Heart right ventricle (tissue), 16 donors: ENCODE measurements at regions not wholly inside any gene's neighbourhood (a gene's known extent, or its start where the extent isn't known, plus 50 kb on each side); places are given as distances from the start of the nearest gene placed in this dataset.

Experiments used
- ATAC-seq, 8 donors: fragments of 200-7000 bp; cut with Tn5 transposase; one replicate each; pipeline ENCODE4 v1.9.1; 2020; ENCODE audit warnings: mild to moderate bottlenecking in 8 of 8, moderate library complexity in 8 of 8, moderate number of reproducible peaks in 1 of 8
- DNase-seq, 2 donors: peaks; one replicate each; pipeline ENCODE4 v3.0.0-alpha.2; 2020
- H3K27ac ChIP-seq, 10 donors: fragments of 200-600 bp; sonication (generic) in 2 of 10; one replicate each; pipeline versions ENCODE4 v1.5.0 to v1.8.0; 2020 to 2022; ENCODE audit warnings: mild to moderate bottlenecking in 3 of 10
- H3K27me3 ChIP-seq, 7 donors: fragments of 200-600 bp; one replicate each; pipeline ENCODE4 v1.8.0; 2021 to 2022; ENCODE audit warnings: mild to moderate bottlenecking in 2 of 7
- H3K36me3 ChIP-seq, 9 donors: fragments of 200-600 bp; sonication (generic) in 1 of 9; one replicate each; pipeline versions ENCODE4 v1.5.0 to v1.8.0; 2020 to 2022; ENCODE audit warnings: mild to moderate bottlenecking in 2 of 9
- H3K4me1 ChIP-seq, 9 donors: fragments of 200-600 bp; sonication (generic) in 1 of 9; one replicate each; pipeline versions ENCODE4 v1.5.0 to v1.8.0; 2020 to 2022; ENCODE audit warnings: mild to moderate bottlenecking in 4 of 9
- H3K4me3 ChIP-seq, 10 donors: fragments of 200-600 bp; sonication (generic) in 2 of 10; one replicate each; pipeline versions ENCODE4 v1.5.0 to v1.8.0; 2020 to 2022; ENCODE audit warnings: mild to moderate bottlenecking in 7 of 10, moderate library complexity in 2 of 10
- H3K9me3 ChIP-seq, 11 donors: fragments of 200-600 bp in 10 of 11; sonication (generic) in 2 of 11; one replicate each; pipeline versions ENCODE4 v1.5.0 to v1.8.0; 2013 to 2022; ENCODE audit warnings: mild to moderate bottlenecking in 2 of 11, control low read depth in 1 of 11, moderate library complexity in 1 of 11
- CTCF ChIP-seq, 9 donors: fragments of 200-600 bp; sonication (generic) in 2 of 9; IDR thresholded peaks; one replicate each; pipeline versions ENCODE4 v1.5.0 to v1.8.0; 2021 to 2022; ENCODE audit warnings: antibody characterized with exemption in 9 of 9, mild to moderate bottlenecking in 5 of 9, moderate library complexity in 1 of 9
- WGBS, 2 donors: extraction: QIAGEN DNeasy Blood & Tissue Kit; methylation state at CpG; one replicate each; pipeline ENCODE4 v1.1.7; 2013; ENCODE audit warnings: inconsistent platforms in 1 of 2; 5-methylcytosine and 5-hydroxymethylcytosine counted together
- intact Hi-C, 10 donors: fragments of 100-400 bp; cut with DNase I; formaldehyde crosslinking; loops; one replicate each; pipeline versions ENCODE4 v1.11.1 to v1.14.2; 2022
- donor health status: Arrhythmogenic right ventricular cardiomyopathy.
- donor health status: ischemic (EF 13 %, LVEDD 7.1; RV severe dilation, severe dysfunction).
- donor health status: healthy with polysubstance abuse.
- donor health status: DM: no; HTN: yes; CAD: no.
- donor health status: DM: no; HTN: no; CAD: no.
- donor health status: ischemic (EF 25% LVEDD 6.9; RV normal size, moderate dysfunction).
- donor health status: ischemic (EF 25% LVEDD 5.7; RV mildly dilated, moderate dysfunction).
- donor health status: healthy.
- donor health status: DM: yes; HTN: yes; CAD: no.
- donor health status: Ischemic cardiomyopathy.
- donor health status: ischemic (EF 35%, LVEDD 5.7; RV mildly dilated, moderate dysfunction).
- donor health status: nonischemic (EF 11% LVEDD 7.7; RV severe dilation, severe dysfunction).
- donor health status: DM: yes; HTN: yes; CAD: no.
- donor health status: PGD.
- donor health status: ischemic (EF 29% LVEDD 5.4; RV normal size, mild dysfunction).
- donor health status: nonischemic (EF 23%, LVEDD 6.1; RV moderate dilation, normal function).

DNA sequence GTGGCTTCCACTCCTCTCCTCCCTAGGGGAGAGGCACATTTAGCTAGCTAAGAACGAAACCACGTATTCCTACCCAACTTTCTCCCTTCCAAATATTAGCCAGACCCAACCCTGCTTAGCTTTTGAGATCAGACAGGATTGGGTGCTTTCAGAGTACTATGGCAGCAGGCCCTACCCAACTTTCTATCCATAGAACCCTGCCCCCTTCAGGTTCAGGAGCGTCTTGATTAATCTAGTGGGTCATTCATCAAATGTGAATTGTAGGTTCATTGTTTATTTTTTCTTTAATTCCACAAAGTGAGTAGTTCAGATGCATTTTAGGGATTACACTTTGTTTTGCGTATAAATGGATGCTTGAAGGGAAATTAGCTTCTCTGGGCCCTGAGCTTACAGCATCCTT is 188.3 kb downstream of the MIB1 start:
- ATAC-seq (no peak), DNase-seq (no peak)
- intact Hi-C loops, result no loop called here
- no peaks in the 10 kb centered on the region for H3K4me1 ChIP-seq
- H3K4me3 ChIP-seq, result no peak overlapping the region
- 62 to 65% methylated on average over 4 of the region's 4 CpGs for WGBS, 2 donors
- no peak for TF ChIP-seq CTCF (IDR thresholded peaks at IDR 0.05)
- H3K36me3 ChIP-seq, result no peaks in the 10 kb centered on the region
- no peaks in the 10 kb centered on the region for H3K27me3 ChIP-seq
- H3K9me3 ChIP-seq, result no peaks in the 10 kb centered on the region
- no peak overlapping the region for H3K27ac ChIP-seq

DNA sequence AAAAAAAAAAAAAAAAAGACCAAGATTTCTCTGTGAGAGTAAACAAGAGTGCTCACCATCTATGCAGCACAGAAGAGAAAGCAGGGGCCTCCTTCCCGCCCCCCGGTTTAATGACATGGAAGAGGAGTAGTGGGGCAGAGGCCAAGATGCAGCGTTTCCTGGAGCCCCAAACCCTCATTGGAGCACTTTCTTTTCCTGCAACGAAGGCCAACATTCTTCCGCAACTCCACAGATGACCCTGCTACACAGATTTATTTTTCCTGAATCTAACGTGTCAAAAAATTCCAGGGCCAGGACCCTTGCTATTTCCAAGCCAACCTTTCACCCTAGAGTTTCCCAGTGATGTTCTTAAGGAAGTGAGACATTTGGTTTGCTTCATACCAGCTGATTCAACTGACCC is 189.6 kb downstream of the MIB1 start:
- no peak for TF ChIP-seq CTCF (IDR thresholded peaks at IDR 0.05)
- intact Hi-C loops, result loop anchor here in 1 of 10 donors (10.0 kb wide), 1 partner anchor 895 kb away; no protein-coding TSS in a partner anchor

GRCh38 chr18:21933931-21934765 is 193.6 kb downstream of the MIB1 start:
- H3K27ac ChIP-seq, result no peak overlapping the region
- ATAC-seq (no peak), DNase-seq (no peak)
- intact Hi-C loops, result loop anchor here in 1 of 10 donors (10.0 kb wide), 1 partner anchor 899 kb away; no protein-coding TSS in a partner anchor
- 75 to 77% methylated on average over 10 of the region's 10 CpGs for WGBS, 2 donors
- no peaks in the 10 kb centered on the region for H3K9me3 ChIP-seq
- no peak overlapping the region for H3K4me3 ChIP-seq
- H3K27me3 ChIP-seq, result no peaks in the 10 kb centered on the region
- no peak for TF ChIP-seq CTCF (IDR thresholded peaks at IDR 0.05)
- no peaks in the 10 kb centered on the region for H3K36me3 ChIP-seq
- H3K4me1 ChIP-seq, result no peaks in the 10 kb centered on the region

More for the DNA sequence above, 189.6 kb downstream of the MIB1 start:
- Histone ChIP-seq H3K27ac (no peak overlapping the region), H3K4me1 (no peaks in the 10 kb centered on the region), H3K4me3 (no peak overlapping the region), H3K36me3 (no peaks in the 10 kb centered on the region), H3K9me3 (no peaks in the 10 kb centered on the region), H3K27me3 (no peaks in the 10 kb centered on the region)
- ATAC-seq (no peak), DNase-seq (no peak)
- WGBS, 2 donors, result 63 to 65% methylated on average over 6 of the region's 6 CpGs

DNA sequence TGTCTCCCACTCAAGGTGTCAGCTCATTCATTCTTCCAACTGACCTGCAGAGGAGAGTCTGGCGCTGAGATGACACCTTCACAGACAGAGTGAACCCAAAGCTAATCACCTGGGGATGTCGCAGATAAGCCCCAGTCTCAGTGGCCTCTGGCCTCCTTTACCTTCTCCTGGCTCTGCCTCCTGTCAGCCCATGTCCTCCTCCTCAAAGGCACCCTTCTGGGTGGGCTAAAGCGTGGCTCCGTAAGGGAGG is 194.1 kb downstream of the MIB1 start:
- Histone ChIP-seq H3K27me3 (no peaks in the 10 kb centered on the region), H3K36me3 (no peaks in the 10 kb centered on the region), H3K9me3 (no peaks in the 10 kb centered on the region), H3K4me1 (no peaks in the 10 kb centered on the region), H3K27ac (no peak overlapping the region), H3K4me3 (no peak overlapping the region)
- intact Hi-C loops, result loop anchor here in 1 of 10 donors (10.0 kb wide), 1 partner anchor 900 kb away; no protein-coding TSS in a partner anchor
- no peak for TF ChIP-seq CTCF (IDR thresholded peaks at IDR 0.05)
- DNase-seq, result no peak
- 76 to 83% methylated on average over 4 of the region's 4 CpGs for WGBS, 2 donors
- ATAC-seq, result no peak
